IMR-90 (cell line): ENCODE measurements at regions not wholly inside any gene's neighbourhood (a gene's known extent, or its start where the extent isn't known, plus 50 kb on each side); places are given as distances from the start of the nearest gene placed in this dataset.

Source experiments
- ATAC-seq: fragments of 200-7000 bp; cut with Tn5 transposase; 2 replicates; pipeline ENCODE4 v1.9.1; 2020; ENCODE audit warnings: low read depth, mild to moderate bottlenecking, moderate library complexity
- BruUV-seq: library from RNA; stranded (reverse); fragments of 400-500 nt; replicated peaks from 2 replicates; lab custom pipeline; 2021; lab: Mats Ljungman, UMichigan
- CTCF ChIA-PET: fragments of 300-600 bp; formaldehyde crosslinking; extraction: SDS; loops from one replicate; lab custom pipeline; 2021; ENCODE audit warnings: antibody characterized with exemption; lab: Yijun Ruan, JAX
- POLR2A ChIA-PET: fragments of 300-600 bp; sonication (Branson Sonifier 250); formaldehyde crosslinking; loops from one replicate; lab custom pipeline; 2022; ENCODE audit warnings: antibody characterized with exemption; ENCODE audit not compliant: unreplicated experiment; lab: Charles Lee
- DNase-seq: peaks from one replicate; pipeline ENCODE4 v3.0.0; 2013
- H2AFZ ChIP-seq: replicated peaks from 2 replicates; pipeline ENCODE3; 2013; ENCODE audit warnings: low read length, mild to moderate bottlenecking; ENCODE audit not compliant: poor library complexity
- H2AK5ac ChIP-seq: 2 replicates; pipeline ENCODE4 v1.6.1; 2013; ENCODE audit warnings: low read depth, low read length, inconsistent platforms
- H2AK9ac ChIP-seq: replicated peaks from 2 replicates; pipeline ENCODE3; 2013; ENCODE audit warnings: mild to moderate bottlenecking, low read depth, low read length, moderate library complexity; ENCODE audit not compliant: poor library complexity
- H2BK120ac ChIP-seq: 2 replicates; pipeline ENCODE4 v1.6.1; 2013; ENCODE audit warnings: low read depth, low read length, inconsistent platforms
- H2BK15ac ChIP-seq: 3 replicates; pipeline ENCODE4 v1.6.1; 2013; ENCODE audit warnings: low read depth, low read length, inconsistent platforms
- H2BK20ac ChIP-seq: 2 replicates; pipeline ENCODE4 v1.6.1; 2013; ENCODE audit warnings: low read depth, mild to moderate bottlenecking, inconsistent platforms, low read length, moderate library complexity
- H2BK5ac ChIP-seq: 2 replicates; pipeline ENCODE4 v1.6.1; 2013; ENCODE audit warnings: mild to moderate bottlenecking, low read depth, low read length, inconsistent platforms; ENCODE audit not compliant: poor library complexity, severe bottlenecking
- H3K14ac ChIP-seq: replicated peaks from 2 replicates; pipeline ENCODE4 v1.6.1; 2013; ENCODE audit warnings: low read depth, low read length, inconsistent platforms
- H3K18ac ChIP-seq: 2 replicates; pipeline ENCODE4 v1.6.1; 2013; ENCODE audit warnings: low read depth, low read length, control low read depth
- H3K23ac ChIP-seq: 2 replicates; pipeline ENCODE4 v1.6.1; 2013; ENCODE audit warnings: low read depth, low read length, inconsistent platforms
- H3K27ac ChIP-seq: 2 replicates; pipeline ENCODE4 v1.5.1; 2013; ENCODE audit warnings: mild to moderate bottlenecking, control low read depth, low read length; ENCODE audit not compliant: insufficient read depth
- H3K27me3 ChIP-seq: 2 replicates; pipeline ENCODE4 v1.6.1; 2013; ENCODE audit warnings: low read length; ENCODE audit not compliant: control insufficient read depth, insufficient read depth
- H3K36me3 ChIP-seq: 2 replicates; pipeline ENCODE4 v1.6.1; 2013; ENCODE audit warnings: low read length, mixed read lengths; ENCODE audit not compliant: control insufficient read depth, insufficient read depth
- H3K4ac ChIP-seq: 2 replicates; pipeline ENCODE4 v1.6.1; 2013; ENCODE audit warnings: low read depth, low read length, inconsistent platforms
- H3K4me1 ChIP-seq: 2 replicates; pipeline ENCODE4 v1.6.1; 2013; ENCODE audit warnings: low read length, mixed read lengths; ENCODE audit not compliant: control insufficient read depth, insufficient read depth
- H3K4me2 ChIP-seq: 2 replicates; pipeline ENCODE4 v1.6.1; 2013; ENCODE audit warnings: low read depth, mild to moderate bottlenecking, control low read depth, low read length, moderate library complexity
- H3K4me3 ChIP-seq: 2 replicates; pipeline ENCODE4 v1.5.1; 2013; ENCODE audit warnings: low read depth, mild to moderate bottlenecking, control low read depth, low read length, moderate library complexity; ENCODE audit not compliant: insufficient read depth
- H3K56ac ChIP-seq: 2 replicates; pipeline ENCODE4 v1.6.1; 2013; ENCODE audit warnings: low read length, inconsistent platforms; ENCODE audit not compliant: insufficient read depth; ENCODE audit errors: extremely low read depth
- H3K79me1 ChIP-seq, 2 experiments: 2 replicates each; pipeline ENCODE4 v1.6.1; 2013; ENCODE audit warnings: low read length in 2 of 2, inconsistent platforms in 1 of 2, low read depth in 1 of 2
- H3K9ac ChIP-seq: 2 replicates; pipeline ENCODE4 v1.6.1; 2013; ENCODE audit warnings: low read depth, low read length, control low read depth
- H3K9me1 ChIP-seq: 2 replicates; pipeline ENCODE4 v1.6.1; 2013; ENCODE audit warnings: low read length, inconsistent platforms; ENCODE audit not compliant: insufficient read depth
- H3K9me3 ChIP-seq: 2 replicates; pipeline ENCODE4 v1.6.1; 2013; ENCODE audit warnings: low read length; ENCODE audit not compliant: control insufficient read depth, insufficient read depth
- H4K20me1 ChIP-seq: 2 replicates; pipeline ENCODE4 v1.6.1; 2013; ENCODE audit warnings: low read length, inconsistent platforms; ENCODE audit not compliant: insufficient read depth
- H4K5ac ChIP-seq: 2 replicates; pipeline ENCODE4 v1.6.1; 2013; ENCODE audit warnings: mild to moderate bottlenecking, low read depth, low read length, control low read depth
- H4K8ac ChIP-seq, 2 experiments: 2 replicates each; pipeline ENCODE4 v1.6.1; 2013; ENCODE audit warnings: low read depth in 2 of 2, low read length in 2 of 2, control low read depth in 1 of 2, inconsistent platforms in 1 of 2
- H4K91ac ChIP-seq: 2 replicates; pipeline ENCODE4 v1.6.1; 2013; ENCODE audit warnings: low read depth, low read length, inconsistent platforms; ENCODE audit not compliant: insufficient read depth
- NFE2L2 ChIP-seq: fragments of 150-350 bp; IDR thresholded peaks from 2 replicates; pipeline ENCODE4 v1.6.1; 2016; ENCODE audit warnings: low read depth, mild to moderate bottlenecking, low read length
- RCOR1 ChIP-seq: IDR thresholded peaks from 2 replicates; pipeline ENCODE4 v1.6.1; 2012; ENCODE audit warnings: mild to moderate bottlenecking, low read length, improper control_type of control experiment; ENCODE audit not compliant: insufficient replicate concordance
- WGBS, 2 experiments: methylation state at CpG; one replicate each; pipeline versions ENCODE4 v1.1.5 to v1.1.7; 2013; ENCODE audit warnings: missing lambda C conversion rate in 2 of 2; ENCODE audit not compliant: insufficient read length in 1 of 2; ENCODE audit errors: extremely low coverage in 2 of 2; 5-methylcytosine and 5-hydroxymethylcytosine counted together
- dilution Hi-C: fragments of 300-500 bp; cut with HindIII; formaldehyde crosslinking; loops from one replicate; pipeline ENCODE4 v1.14.3; 2018; ENCODE audit warnings: low sequenced_read_pairs; ENCODE audit not compliant: unreplicated experiment
- in situ Hi-C: fragments of 300-500 bp; cut with MboI; formaldehyde crosslinking; loops from 3 replicates; pipeline ENCODE4 v1.14.3; 2019; ENCODE audit warnings: low sequenced_read_pairs, inconsistent platforms, mixed read lengths
- intact Hi-C: fragments of 100-400 bp; cut with micrococcal nuclease; formaldehyde crosslinking; loops from 2 replicates; pipeline ENCODE4 v1.10.0; 2022

GRCh38 chr4:154687840-154688239 is 56.0 kb upstream of the LRAT start:
- DNase-seq (no peak), ATAC-seq (no peak)
- dilution Hi-C loops (no loop called here), intact Hi-C loops (no loop called here), in situ Hi-C loops (no loop called here)
- ChIA-PET POLR2A (no interaction called here), CTCF (interaction anchor here (0.6 kb wide), 1 partner anchor 61 kb away, joined by 3 read pairs; no protein-coding TSS in a partner anchor)
- no peak overlapping the region for H4K5ac ChIP-seq
- no CpG with 5 or more reads among the region's 3 CpGs for WGBS, 2 experiments
- no TSS peak for BruUV-seq
- no peak overlapping the region for H3K4me3 ChIP-seq
- H2BK120ac ChIP-seq, result no peak overlapping the region
- H2AK5ac ChIP-seq, result no peak overlapping the region
- H3K4ac ChIP-seq, result no peak overlapping the region
- no peaks in the 10 kb centered on the region for H3K9me3 ChIP-seq
- no peak overlapping the region for H2AFZ ChIP-seq
- TF ChIP-seq RCOR1, result no peak
- TF ChIP-seq NFE2L2, result no peak
- no peak overlapping the region for H4K91ac ChIP-seq
- no peaks in the 10 kb centered on the region for H3K79me1 ChIP-seq
- no peak overlapping the region for H3K14ac ChIP-seq
- no peak overlapping the region for H2BK15ac ChIP-seq
- no peaks in the 10 kb centered on the region for H3K36me3 ChIP-seq
- no peak overlapping the region for H2BK5ac ChIP-seq
- no peak overlapping the region for H3K23ac ChIP-seq
- no peak overlapping the region for H3K27ac ChIP-seq
- H4K20me1 ChIP-seq, result no peaks in the 10 kb centered on the region
- no peak overlapping the region for H3K4me2 ChIP-seq
- no peak overlapping the region for H3K9ac ChIP-seq
- H4K8ac ChIP-seq, result no peak overlapping the region
- no peaks in the 10 kb centered on the region for H3K4me1 ChIP-seq
- no peak overlapping the region for H3K56ac ChIP-seq
- no peak overlapping the region for H2BK20ac ChIP-seq
- H3K27me3 ChIP-seq, result no peaks in the 10 kb centered on the region
- H2AK9ac ChIP-seq, result no peak overlapping the region
- H3K18ac ChIP-seq, result no peak overlapping the region
- H3K9me1 ChIP-seq, result no peaks in the 10 kb centered on the region
